Activated CD4-positive, alpha-beta T cell treated with anti-CD3 and anti-CD28 coated beads for 1 hour (primary cell): ENCODE measurements at regions not wholly inside any gene's neighbourhood (a gene's known extent, or its start where the extent isn't known, plus 50 kb on each side); places are given as distances from the start of the nearest gene placed in this dataset.

Experiments used
- DNase-seq: peaks from one replicate; pipeline ENCODE4 v3.0.0-alpha.2; 2020

DNA sequence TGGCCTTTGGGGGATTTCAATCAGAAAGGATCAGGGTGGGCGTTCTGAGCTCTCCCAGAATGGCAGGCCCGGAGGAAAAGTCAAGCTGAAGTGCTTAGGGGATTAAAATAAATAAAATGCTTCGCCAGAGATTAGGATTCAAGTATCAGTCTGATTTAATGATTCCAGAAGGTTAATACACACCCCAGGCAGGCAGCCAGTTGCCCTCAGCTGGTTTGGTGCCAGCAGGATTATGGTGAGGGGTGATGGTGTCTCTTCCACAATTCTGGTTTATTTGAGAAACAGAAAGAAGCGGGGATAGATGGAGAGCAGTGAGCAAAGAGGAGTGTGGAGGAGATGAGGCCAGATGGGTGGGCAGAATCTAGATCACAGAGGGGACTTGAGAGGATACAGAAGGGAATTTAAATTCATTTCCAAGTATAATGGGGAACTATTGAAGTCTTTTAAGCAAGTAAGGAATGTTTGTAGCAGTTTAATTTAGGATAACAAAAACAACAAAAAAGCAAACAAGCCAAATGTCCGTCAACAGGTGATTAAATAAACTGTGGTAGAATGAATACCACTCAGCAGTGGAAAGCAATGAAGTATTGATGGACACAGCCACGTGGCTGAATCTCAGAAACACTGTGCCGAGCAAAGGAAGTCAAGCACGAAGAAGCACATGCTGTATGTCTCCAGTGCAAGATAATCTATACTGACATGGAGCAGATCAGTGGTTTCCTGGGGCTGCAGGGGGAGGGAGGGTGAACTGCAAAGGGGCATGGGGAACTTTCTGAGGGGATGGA, 297.7 kb downstream of the MSX2 start:
- no peak for DNase-seq

DNA sequence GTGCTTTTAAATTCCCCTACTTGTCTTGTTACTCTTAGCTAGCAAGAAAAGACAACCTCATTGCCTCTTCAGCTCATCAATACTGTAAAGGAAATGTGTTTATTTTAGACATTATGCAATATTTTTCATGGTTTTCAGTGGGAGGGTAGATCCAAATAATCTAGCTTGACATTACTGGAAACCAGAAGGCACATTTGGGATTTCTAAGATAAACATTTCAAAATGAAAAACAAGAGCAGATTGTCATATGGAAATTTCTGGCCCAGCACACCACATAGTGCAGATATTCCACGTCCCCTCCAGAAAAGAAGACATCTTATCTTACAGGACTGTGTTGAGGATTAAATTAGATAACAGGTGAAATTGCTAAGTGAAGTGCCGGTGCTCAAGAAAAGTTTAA, 296.9 kb downstream of the MSX2 start:
- no peak for DNase-seq

GRCh38 chr5:175015028-175015685, 290.8 kb downstream of the MSX2 start:
- no peak for DNase-seq

GRCh38 chr5:175013251-175013650, 288.9 kb downstream of the MSX2 start:
- no peak for DNase-seq

GRCh38 chr5:175012267-175012666, 287.9 kb downstream of the MSX2 start:
- no peak for DNase-seq

- no peak for DNase-seq
These were observed 279.1 kb downstream of the MSX2 start for GRCh38 chr5:175003531-175003930.

- DNase-seq, result no peak
These were observed 277.7 kb downstream of the MSX2 start for GRCh38 chr5:175001876-175002645.

DNA sequence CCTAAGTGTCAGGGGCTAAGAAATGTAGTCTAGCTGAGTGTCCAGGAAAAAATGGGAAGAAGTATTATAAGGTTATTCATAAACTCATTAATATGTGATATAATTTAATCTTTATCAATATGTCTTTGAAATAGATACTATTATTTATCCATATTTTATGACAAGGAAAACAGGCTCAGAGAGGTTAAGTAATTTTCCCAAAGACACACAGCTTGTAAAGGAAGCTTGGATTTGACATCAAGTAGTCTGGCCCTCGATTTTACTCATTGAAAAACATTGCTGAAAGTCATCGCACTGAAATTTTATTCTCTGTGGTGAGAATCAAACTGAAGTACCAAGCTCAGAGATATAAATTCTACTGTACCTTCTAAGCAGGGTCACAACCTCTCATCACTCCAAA, 276.9 kb downstream of the MSX2 start:
- no peak for DNase-seq

- no peak for DNase-seq
These were observed 275.2 kb downstream of the MSX2 start for GRCh38 chr5:174999581-174999980.

- DNase-seq, result no peak
These were observed 273.8 kb downstream of the MSX2 start for GRCh38 chr5:174998131-174998730.

- no peak for DNase-seq
These were observed 273.3 kb downstream of the MSX2 start for GRCh38 chr5:174997688-174998087.

DNA sequence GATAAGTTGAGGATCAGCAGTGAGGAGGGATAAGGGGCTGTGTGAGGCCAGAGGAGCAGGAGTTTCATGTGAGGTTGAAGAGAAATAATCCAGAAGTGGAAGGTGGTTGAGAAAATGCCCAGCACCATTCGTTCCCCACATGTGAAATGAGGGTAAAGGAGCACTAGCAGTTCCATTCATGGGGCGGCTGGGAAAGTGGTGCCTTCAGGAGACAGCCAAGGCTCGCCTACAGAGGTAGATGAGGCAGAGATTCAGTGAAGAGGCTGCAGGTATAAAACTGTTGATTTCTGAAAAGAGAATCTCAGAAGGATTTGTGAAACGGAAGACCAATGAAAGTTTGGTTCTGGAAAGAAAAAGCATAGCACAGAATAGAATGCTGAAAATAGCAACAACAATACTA, 272.6 kb downstream of the MSX2 start:
- DNase-seq, result no peak

DNA sequence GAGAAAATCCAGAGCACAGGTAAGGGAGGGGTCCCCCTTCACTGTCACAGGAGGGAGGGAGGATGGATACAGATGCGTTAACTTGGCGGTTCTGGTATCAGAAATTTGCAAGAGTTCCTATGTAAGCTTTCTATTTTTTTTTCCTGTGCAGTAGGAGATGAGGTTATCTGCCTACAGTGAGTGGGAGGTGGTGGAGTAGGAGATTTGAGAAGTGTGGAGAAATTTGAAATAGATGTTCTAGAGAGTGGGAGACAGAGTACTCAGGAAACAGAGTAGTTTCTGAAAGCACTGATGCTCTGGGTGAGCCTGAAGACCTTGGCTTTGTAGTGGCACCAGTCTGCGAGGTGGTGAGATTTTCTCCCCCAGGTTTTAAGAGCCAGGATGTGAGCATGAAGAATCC, 271.4 kb downstream of the MSX2 start:
- no peak for DNase-seq

GRCh38 chr5:174991847-174992246, 267.5 kb downstream of the MSX2 start:
- DNase-seq, result no peak

- DNase-seq, result no peak
These were observed 266.5 kb downstream of the MSX2 start for GRCh38 chr5:174990909-174991308.

DNA sequence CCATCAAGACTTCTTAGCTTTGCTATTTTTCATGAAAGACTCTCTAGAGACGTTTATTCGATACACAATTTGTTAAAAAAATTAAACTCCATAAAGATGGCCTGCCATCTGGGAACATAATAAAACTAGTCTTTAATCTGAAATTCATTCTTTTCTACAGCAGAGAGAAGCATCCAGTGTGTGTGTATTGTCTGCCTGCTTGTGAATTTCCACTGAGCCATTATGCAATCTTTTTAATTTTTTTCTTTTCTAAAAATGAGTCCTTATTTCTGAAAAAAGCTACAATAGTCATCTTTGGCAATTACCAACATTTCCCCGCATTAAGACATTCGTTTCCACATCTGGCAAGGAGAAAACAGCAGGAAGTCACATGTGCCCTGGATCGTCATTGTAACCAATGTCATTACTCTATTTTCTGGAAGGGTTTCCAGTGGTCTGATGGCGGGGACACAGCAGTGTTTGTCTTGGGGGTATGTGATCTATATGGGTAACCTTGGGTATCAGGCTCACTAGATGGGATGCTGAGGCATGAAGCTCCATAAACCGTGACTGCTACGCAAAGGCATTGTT, 263.1 kb downstream of the MSX2 start:
- DNase-seq, result no peak

DNA sequence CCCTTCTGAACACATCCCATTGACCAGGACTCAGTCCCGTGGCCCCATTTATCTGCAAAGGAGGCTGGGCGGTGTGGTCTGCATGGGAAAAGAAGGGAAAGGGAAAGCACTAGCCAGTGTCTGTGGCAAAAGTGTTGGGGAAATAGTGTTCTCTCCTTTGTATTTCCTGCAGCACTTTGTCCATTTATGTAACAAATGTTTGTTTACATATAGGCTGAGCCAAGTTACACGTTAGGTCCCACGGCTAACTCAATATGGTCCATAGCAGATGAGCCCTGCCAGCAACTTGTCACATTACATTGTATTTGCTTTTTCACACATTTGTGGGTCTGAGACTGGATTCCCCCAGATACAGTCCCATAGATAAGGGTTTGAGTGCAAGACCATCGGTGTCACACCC, 260.5 kb downstream of the MSX2 start:
- DNase-seq, result no peak

- DNase-seq, result no peak
These were observed 258.1 kb downstream of the MSX2 start for GRCh38 chr5:174982485-174982884.

- DNase-seq, result no peak
These were observed 257.0 kb downstream of the MSX2 start for GRCh38 chr5:174981416-174981815.

DNA sequence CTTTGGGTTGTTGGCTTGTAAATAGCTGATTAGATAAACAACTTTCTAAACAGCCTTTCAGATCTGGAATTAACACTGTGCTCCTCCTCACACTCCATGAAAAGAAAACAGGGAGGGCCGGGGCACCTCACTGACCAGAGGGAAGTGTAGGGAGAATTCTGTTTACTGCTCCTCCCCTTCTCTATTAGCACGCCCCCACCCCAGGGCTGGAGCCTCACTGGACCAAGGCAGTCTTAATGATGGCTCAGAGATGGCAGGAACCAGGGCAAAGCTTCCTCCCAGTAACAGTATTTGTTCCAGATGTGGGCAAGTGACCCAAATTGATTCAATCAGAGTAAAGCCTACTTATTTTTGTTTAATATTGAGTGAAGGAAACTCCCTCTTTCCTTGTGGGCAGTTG, 256.6 kb downstream of the MSX2 start:
- DNase-seq, result no peak

- no peak for DNase-seq
These were observed 247.9 kb downstream of the MSX2 start for GRCh38 chr5:174972291-174972690.

DNA sequence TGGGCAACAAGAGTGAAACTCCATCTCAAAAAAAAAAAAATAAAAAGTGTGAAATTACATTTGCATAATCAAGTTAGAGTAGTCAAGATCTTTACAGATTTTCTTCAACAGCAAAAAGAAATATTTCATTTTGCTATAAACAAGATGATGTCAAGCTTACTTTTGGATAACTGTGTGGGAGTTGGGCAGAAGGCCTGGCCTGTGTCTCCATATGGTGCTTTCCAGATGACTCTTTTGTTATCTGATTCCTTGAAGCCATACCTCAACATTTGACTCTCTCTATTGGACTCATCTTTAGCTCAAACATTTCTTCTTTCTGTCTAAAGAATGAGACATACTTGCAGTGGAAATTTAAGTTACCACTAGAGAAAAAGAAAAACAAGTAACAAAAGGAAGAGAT, 246.8 kb downstream of the MSX2 start:
- DNase-seq, result no peak

DNA sequence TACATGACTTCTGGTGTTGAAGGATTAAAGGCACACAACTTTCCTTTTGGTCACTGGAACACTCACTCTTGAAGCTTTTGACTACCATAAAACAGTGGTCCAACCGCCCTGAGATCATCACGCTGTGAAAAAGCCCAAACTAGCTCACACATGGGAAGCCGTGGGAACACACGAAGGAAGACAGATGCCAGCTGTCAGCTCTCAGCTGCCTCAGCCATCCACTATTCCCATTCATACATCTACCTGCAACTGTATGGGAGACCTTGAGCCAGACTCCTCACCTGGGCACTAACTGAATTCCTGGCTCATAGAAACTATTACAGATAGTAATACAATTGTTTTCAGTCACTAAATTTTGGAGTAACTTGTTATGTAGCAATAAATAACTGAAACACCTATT, 246.1 kb downstream of the MSX2 start:
- no peak for DNase-seq
